ENCODE measurements at regions not wholly inside any gene's neighbourhood (a gene's known extent, or its start where the extent isn't known, plus 50 kb on each side); places are given as distances from the start of the nearest gene placed in this dataset.

DNA sequence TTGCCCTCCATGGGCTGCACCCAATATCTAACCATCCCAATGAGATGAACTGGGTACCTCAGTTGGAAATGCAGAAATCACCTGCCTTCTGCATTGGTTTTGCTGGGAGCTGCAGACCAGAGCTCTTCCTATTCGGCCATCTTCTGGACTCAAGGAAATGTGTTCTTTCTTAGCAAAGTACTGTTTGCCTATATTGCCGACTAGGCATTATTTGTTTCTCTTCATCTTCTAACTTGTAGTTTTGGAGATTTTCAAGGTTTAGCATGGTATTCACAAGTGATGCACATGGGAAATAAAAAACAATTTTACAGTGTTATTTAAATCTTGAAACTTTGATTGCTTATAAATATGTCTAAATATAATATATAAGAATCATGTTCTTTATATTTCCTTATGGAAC is 377.8 kb upstream of the POU1F1 start:
- TF ChIP-seq, protein P1, sequence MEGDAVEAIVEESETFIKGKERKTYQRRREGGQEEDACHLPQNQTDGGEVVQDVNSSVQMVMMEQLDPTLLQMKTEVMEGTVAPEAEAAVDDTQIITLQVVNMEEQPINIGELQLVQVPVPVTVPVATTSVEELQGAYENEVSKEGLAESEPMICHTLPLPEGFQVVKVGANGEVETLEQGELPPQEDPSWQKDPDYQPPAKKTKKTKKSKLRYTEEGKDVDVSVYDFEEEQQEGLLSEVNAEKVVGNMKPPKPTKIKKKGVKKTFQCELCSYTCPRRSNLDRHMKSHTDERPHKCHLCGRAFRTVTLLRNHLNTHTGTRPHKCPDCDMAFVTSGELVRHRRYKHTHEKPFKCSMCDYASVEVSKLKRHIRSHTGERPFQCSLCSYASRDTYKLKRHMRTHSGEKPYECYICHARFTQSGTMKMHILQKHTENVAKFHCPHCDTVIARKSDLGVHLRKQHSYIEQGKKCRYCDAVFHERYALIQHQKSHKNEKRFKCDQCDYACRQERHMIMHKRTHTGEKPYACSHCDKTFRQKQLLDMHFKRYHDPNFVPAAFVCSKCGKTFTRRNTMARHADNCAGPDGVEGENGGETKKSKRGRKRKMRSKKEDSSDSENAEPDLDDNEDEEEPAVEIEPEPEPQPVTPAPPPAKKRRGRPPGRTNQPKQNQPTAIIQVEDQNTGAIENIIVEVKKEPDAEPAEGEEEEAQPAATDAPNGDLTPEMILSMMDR (IDR thresholded peaks at IDR 0.05 in 4 of 5, conservative IDR thresholded peaks at IDR 0.05 in 1 of 5) = no peak
- no peak for TF ChIP-seq POLR2A (IDR thresholded peaks at IDR 0.05)

Measured in gastrocnemius medialis (tissue), 4 donors.